Stimulated activated CD4-positive, alpha-beta T cell treated with anti-CD3 and anti-CD28 coated beads, Interleukin-1b, Interleukin-23, amount 100 ng/mL, for 24 hours (primary cell): ENCODE measurements at regions not wholly inside any gene's neighbourhood (a gene's known extent, or its start where the extent isn't known, plus 50 kb on each side); places are given as distances from the start of the nearest gene placed in this dataset.

Experiments
- DNase-seq, 4 experiments: peaks; one replicate each; pipeline ENCODE4 v3.0.0-alpha.2; 2020; ENCODE audit warnings: low read depth in 4 of 4, low spot score in 1 of 4

- no peak for DNase-seq
These were observed 535.8 kb downstream of the TBC1D22A start for GRCh38 chr22:47298017-47298785.

GRCh38 chr22:47297261-47298016 lies 535.0 kb downstream of the TBC1D22A start:
- no peak for DNase-seq

GRCh38 chr22:47296405-47297260 lies 534.2 kb downstream of the TBC1D22A start:
- no peak for DNase-seq

DNA sequence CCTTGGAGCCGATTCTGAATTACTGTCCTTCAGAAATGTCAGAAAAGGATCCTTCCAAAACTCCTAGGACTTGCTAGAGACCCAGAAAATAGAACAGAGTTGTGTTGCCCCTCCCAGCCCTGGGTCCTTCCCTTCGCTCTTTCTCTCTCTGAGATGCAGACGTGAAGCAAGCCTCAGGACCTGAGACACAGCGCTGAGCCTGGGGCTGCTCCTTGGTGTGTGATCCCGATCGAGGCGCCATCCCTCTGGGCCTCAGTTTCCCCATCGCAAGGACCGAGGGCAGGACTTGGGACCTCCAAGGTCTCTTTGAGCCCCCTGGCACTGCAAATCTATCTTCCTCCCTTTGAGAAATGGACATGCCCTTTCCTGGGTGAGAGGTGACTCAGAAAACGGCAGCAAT lies 533.5 kb downstream of the TBC1D22A start:
- DNase-seq, result no peak

DNA sequence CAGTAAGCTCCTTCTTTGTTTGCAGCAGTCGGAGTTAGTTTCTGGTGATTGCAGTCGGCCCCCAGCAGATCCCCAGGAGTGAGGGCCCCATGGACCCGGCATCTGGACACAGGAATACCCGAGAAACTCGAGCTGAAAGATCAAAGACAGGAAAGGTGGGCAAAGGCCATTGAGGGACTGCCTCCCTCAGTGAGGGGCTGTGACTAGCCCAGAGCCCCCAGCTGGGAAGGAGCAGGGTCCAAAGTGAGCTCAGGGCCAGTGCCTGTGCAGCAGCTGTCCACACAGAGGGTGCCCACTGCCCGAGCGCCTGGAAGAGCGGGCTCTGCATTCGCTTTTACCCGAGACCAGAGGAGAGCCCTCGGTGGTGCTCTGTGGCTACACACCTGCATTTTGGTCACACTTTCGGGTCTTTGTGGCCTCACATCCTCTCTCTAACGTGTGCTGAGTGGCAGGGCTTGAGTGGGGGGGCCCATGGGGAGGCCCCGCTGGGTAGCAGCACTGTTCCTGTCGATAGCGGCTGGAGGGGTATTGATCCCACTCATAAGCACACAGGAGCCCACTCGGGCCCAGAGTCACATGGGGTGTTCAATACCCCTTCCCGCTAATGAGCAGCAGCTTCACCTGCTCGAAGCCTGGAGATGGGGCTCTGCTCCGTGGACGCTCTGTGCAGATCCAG lies 532.9 kb downstream of the TBC1D22A start:
- DNase-seq, result no peak

DNA sequence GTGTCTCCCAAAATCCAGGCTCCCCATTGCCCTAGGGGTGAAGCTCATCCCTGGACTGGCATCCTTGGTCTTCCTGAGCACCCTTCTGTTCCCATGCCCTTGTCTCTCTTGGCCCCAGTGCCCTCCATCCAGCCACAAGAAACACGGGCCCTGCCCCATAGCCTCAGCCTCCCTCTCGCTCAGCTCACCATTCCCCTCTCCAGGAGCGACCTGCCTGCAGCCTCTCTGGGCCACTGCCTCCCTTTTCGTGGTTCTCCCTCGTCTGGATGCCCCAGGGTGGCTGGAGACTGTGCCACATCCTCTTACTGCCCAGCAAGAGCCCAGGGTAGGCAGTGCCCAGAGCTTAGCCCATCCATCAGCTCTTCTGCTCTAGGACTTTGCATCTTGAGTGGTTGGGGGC lies 532.1 kb downstream of the TBC1D22A start:
- DNase-seq, result no peak

DNA sequence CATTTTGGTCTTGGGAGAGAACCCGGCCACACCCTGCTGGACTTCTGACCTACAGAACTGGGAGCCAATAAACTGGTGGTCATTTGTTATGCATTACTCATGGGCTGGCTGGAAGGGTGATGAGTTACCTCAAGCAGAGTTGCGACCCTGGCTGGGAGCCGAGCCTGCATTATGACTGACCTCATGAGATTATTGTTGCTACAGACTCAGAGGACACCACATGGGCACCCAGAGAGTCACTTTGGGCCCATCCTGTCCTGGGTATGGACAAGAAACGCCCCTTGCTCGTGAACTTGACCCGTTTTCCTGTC lies 531.7 kb downstream of the TBC1D22A start:
- no peak for DNase-seq

DNA sequence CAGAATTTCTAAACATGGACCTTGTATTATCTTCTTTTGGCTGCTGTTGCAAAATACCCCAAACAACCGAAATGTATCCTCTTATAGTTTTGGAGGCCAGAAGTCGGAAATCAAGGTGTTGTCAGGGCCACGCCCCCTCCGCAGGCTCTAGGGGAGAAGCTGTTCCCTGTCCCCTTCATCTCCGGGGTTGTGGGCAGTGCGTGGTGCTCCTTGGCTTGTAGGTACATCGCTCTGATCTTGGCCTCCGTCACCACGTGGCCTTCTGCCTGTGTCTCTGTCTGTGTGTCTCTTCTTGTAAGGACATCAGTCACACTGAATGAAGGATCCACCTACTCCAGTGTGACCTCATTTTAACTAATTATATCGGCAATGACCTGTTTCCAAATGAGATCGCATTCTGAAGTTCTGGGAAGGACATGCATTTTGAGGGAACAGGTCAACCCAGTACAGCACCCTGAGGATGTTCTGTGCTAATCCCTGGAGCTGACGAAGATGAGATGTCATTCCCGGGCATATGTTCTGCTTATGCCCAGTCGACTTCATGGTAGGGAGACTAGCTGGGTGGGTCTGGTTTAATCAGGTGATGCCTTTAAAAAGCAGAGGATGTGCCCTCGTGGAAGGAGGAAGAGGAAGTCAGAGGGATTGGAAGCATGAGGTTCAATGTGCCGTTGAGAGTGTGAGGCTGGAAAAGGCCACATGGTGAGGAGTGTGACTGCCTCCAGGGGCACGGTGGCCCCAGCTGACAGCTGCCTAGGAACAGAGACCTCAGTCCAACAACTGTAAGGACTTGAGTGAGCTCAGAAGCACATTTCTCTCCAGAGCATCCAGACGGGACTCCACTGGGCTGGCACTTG lies 531.1 kb downstream of the TBC1D22A start:
- no peak for DNase-seq

GRCh38 chr22:47292546-47293320 lies 530.3 kb downstream of the TBC1D22A start:
- DNase-seq, result no peak

DNA sequence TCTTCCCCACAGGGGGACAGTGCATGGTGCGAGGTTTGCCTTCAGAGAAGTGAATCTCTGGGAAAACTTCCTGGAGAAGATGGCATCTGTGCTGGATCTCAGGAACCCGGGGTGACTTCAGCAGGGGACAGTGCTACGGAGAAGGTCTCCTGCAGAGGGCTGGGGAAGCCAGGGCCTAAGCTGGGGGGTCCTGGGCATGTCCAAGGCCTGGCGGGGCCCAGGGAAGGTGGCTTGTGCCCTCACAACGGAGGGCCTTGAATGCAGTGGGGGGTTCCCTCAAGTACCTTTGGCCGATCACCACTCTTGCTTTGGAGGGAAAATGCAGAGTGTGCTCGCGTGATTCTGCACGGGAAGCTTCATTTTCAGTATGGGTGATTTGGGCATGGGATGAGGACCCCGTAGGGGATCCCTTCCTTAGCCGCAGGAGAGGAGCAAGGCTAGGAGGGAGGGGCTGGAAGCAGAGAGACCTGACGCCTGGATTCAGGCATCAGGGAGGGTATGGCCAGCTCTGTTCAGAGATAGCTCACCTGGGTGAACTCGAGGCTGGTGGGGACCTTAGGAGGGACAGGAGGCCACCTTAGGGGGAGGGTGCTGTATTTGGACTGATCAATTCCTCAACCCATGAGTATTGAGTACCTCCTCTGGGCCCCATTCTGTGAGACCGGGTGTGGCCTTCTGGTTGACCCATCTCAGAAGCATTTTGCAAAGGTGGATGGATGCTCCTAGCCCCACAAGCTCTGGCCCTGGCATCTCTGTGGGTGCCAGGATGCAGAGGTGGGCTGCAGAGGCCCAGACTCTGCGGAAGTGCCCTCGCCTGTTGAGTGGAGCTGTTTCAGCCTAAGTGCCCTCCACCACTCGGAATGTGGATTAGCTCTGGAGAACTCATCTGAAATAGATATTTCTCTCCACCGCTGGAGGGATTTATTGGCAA lies 529.4 kb downstream of the TBC1D22A start:
- DNase-seq, result no peak

GRCh38 chr22:47290706-47291430 lies 528.4 kb downstream of the TBC1D22A start:
- no peak for DNase-seq

- DNase-seq, result no peak
These were observed 527.0 kb downstream of the TBC1D22A start for GRCh38 chr22:47289336-47289985.

DNA sequence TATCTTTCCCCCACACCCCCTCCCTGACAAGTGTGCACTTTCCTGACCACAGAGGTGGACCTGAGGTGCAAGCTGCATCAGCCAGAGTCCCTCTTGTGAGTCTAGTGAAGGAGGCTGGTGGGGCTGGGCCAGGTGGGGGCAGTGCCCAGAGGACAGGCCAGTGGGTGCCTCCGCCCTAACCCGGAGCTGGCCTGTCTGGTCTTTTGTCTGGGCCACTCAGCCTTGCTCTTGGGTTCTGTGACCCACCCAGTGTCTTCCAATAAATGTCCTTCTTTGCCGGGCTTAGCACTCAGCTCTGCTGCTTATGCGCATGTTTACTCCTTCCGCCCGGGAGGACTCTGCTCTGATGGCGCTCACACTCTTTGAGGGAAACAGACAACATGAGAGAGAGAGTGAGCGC lies 526.2 kb downstream of the TBC1D22A start:
- no peak for DNase-seq

DNA sequence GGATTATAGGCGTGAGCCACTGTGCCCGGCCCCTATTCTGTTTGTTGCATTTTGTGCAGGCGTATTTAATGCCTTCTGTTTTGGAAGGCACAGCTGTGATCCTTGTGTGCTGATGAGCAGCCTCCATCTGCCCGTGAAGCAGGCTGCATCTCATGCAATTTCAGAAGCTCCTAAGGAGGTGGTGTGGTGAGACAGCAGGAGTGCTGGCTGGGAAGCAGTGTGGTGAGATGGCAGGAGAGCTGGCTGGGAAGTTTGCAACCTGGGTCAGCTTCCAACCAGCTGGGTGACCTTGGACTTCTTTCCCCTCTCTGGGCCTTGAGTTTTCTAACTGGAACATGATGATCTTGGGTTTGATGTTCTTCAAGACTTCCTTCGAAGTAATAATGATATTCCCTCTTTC lies 525.1 kb downstream of the TBC1D22A start:
- no peak for DNase-seq

DNA sequence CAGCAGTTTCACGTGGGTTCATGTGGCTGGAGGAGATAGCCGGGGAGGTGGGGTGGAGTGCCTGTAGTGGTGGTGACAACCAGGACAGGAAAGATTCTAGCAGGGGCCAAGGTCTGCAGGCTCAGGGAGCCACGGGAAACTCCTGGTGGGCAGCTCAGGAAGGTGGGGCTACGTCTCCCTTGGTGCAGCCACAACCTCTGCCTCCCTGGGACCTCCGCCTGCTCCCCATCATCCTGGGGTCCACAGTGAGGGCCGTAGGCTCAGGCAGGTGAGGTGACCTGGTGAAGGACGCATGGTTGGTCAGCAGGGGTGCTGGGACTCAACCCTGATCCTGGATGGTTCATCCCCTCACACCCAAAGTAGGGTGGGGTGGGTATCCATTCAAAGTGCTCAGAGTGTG lies 524.1 kb downstream of the TBC1D22A start:
- no peak for DNase-seq

GRCh38 chr22:47285981-47286380 lies 523.5 kb downstream of the TBC1D22A start:
- no peak for DNase-seq

DNA sequence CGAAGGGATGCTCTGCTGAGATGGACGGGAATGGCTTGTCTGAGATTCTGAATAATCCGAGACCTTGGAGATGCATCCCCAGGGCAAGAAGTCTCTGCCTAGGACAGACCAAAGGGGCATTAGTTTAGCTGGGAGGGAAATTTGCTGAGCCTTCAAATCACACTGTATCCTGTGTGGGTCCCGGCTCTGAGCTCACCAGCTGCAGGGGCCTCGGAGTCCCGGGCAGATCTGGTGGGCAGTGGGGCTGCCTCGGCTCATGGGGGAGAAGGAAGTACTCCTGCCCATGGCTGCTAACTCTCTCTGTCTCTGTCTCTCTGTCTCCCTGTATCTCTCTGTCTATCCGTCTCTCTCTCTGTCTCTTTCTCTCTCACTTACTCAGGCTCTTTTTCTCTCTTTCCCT lies 522.4 kb downstream of the TBC1D22A start:
- DNase-seq, result no peak
